K562 (cell line): ENCODE measurements at regions not wholly inside any gene's neighbourhood (a gene's known extent, or its start where the extent isn't known, plus 50 kb on each side); places are given as distances from the start of the nearest gene placed in this dataset.

Source experiments
- ATAC-seq: fragments of 200-7000 bp; cut with Tn5 transposase; 3 replicates; pipeline ENCODE4 v1.9.1; 2020; ENCODE audit warnings: moderate library complexity
- BruUV-seq: library from RNA; stranded (reverse); fragments of 400-500 nt; replicated peaks from 2 replicates; lab custom pipeline; 2021; lab: Mats Ljungman, UMichigan
- CTCF ChIA-PET: fragments of 300-600 bp; formaldehyde crosslinking; extraction: SDS; loops from one replicate; lab custom pipeline; 2021; ENCODE audit warnings: low intra/inter-chr PET ratio; lab: Yijun Ruan, JAX
- POLR2A ChIA-PET: fragments of 300-600, 350-650 bp; sonication (Branson Sonifier 250); formaldehyde crosslinking; extraction: SDS; loops from one replicate; lab custom pipeline; 2021; ENCODE audit warnings: antibody characterized with exemption, inconsistent platforms; lab: Yijun Ruan, JAX
- DNase-seq, 4 experiments: peaks; one replicate each; pipeline versions ENCODE4 v3.0.0 to v3.0.0-alpha.2; 2011 to 2018; ENCODE audit warnings: low spot score in 3 of 4, mixed read lengths in 3 of 4; ENCODE audit errors: extremely low read depth in 1 of 4
- FAIRE-seq: peaks from 2 replicates; lab custom pipeline; 2011; peaks lifted over from hg19 to GRCh38; lab: Jason Lieb, UNC
- H2AFZ ChIP-seq: 2 replicates; pipeline ENCODE4 v1.6.0; 2011; ENCODE audit warnings: low read depth, low read length, control low read depth, inconsistent platforms
- H3K27ac ChIP-seq: fragments of 200-600 bp; 3 replicates; pipeline ENCODE4 v1.8.0; 2011; ENCODE audit warnings: low read depth, mild to moderate bottlenecking, control low read depth, inconsistent platforms, low read length, moderate library complexity, mixed read lengths; ENCODE audit errors: extremely low read depth
- H3K27me3 ChIP-seq, 2 experiments: fragments of 300-600 bp in 1 of 2; 2 replicates in 1 of 2; 3 replicates in 1 of 2; pipeline versions ENCODE4 v1.6.0 to v1.8.0; 2011; ENCODE audit warnings: inconsistent platforms in 2 of 2, low read length in 2 of 2, mild to moderate bottlenecking in 1 of 2, mixed read lengths in 1 of 2, moderate library complexity in 1 of 2; ENCODE audit not compliant: control insufficient read depth in 2 of 2, insufficient read depth in 2 of 2
- H3K36me3 ChIP-seq: fragments of 300-600 bp; 3 replicates; pipeline ENCODE4 v1.8.0; 2011; ENCODE audit warnings: mild to moderate bottlenecking, low read length, inconsistent platforms; ENCODE audit not compliant: control insufficient read depth, insufficient read depth
- H3K4me1 ChIP-seq, 2 experiments: fragments of 200-600 bp in 1 of 2; replicated peaks in 1 of 2; 2 replicates in 1 of 2; 3 replicates in 1 of 2; pipeline versions ENCODE4 v1.5.1 to v1.8.0; 2011; ENCODE audit warnings: inconsistent platforms in 2 of 2, low read length in 2 of 2, mild to moderate bottlenecking in 1 of 2, mixed read lengths in 1 of 2, moderate library complexity in 1 of 2; ENCODE audit not compliant: control insufficient read depth in 2 of 2, insufficient read depth in 2 of 2
- H3K4me2 ChIP-seq: 2 replicates; pipeline ENCODE4 v1.6.1; 2011; ENCODE audit warnings: low read length, control low read depth, inconsistent platforms, mixed read lengths; ENCODE audit not compliant: insufficient read depth
- H3K4me3 ChIP-seq: fragments of 200-600 bp; sonication (generic), shearing (Covaris generic); 2 replicates; pipeline ENCODE4 v1.5.1; 2016; ENCODE audit warnings: control low read depth, inconsistent platforms
- H3K79me2 ChIP-seq: fragments of 200-600 bp; 3 replicates; pipeline ENCODE4 v1.8.0; 2011; ENCODE audit warnings: low read length, inconsistent platforms; ENCODE audit not compliant: control insufficient read depth, insufficient read depth
- H3K9ac ChIP-seq, 2 experiments: 2 replicates each; pipeline versions ENCODE4 v1.6.0 to v1.6.1; 2011; ENCODE audit warnings: low read depth in 2 of 2, low read length in 2 of 2, control low read depth in 1 of 2, inconsistent platforms in 1 of 2, mild to moderate bottlenecking in 1 of 2, mixed read lengths in 1 of 2; ENCODE audit not compliant: insufficient read depth in 1 of 2
- H3K9me1 ChIP-seq: one replicate; pipeline ENCODE4 v1.6.0; 2011; ENCODE audit warnings: inconsistent platforms, mild to moderate bottlenecking, low read length, moderate library complexity; ENCODE audit not compliant: control insufficient read depth, insufficient read depth
- H3K9me3 ChIP-seq: replicated peaks from 2 replicates; pipeline ENCODE4 v1.5.1; 2011; ENCODE audit warnings: low read depth, low read length, inconsistent platforms; ENCODE audit not compliant: control insufficient read depth, insufficient read depth
- H4K20me1 ChIP-seq: replicated peaks from 2 replicates; pipeline ENCODE4 v1.6.1; 2011; ENCODE audit warnings: low read length, inconsistent platforms, mixed read lengths; ENCODE audit not compliant: control insufficient read depth, insufficient read depth
- CEBPG ChIP-seq, 3 experiments: fragments of 200-800 bp in 1 of 3; sonication (Bioruptor generic) in 1 of 3; sonication (generic) in 1 of 3; formaldehyde crosslinking in 1 of 3; IDR thresholded peaks in 2 of 3; conservative IDR thresholded peaks in 1 of 3; 2 replicates each; pipeline versions ENCODE4 v1.6.1 to v1.8.0; 2016 to 2022; ENCODE audit warnings: missing compliant biosample characterization in 2 of 3, missing genetic modification characterization in 2 of 3, mild to moderate bottlenecking in 1 of 3, missing genetic modification reagents in 1 of 3
- CREBBP ChIP-seq: IDR thresholded peaks from one replicate; pipeline ENCODE4 v1.6.1; 2012; ENCODE audit warnings: low read depth, mild to moderate bottlenecking, control low read depth, inconsistent platforms, low read length
- ELF4 ChIP-seq: fragments of 450-650 bp; formaldehyde crosslinking; IDR thresholded peaks from 2 replicates; pipeline ENCODE4 v1.4.0; 2022; ENCODE audit warnings: missing genetic modification characterization
- ERF ChIP-seq: fragments of 450-650 bp; formaldehyde crosslinking; IDR thresholded peaks from 2 replicates; pipeline ENCODE4 v1.4.0; 2020; ENCODE audit warnings: mild to moderate bottlenecking, mixed read lengths
- HDAC1 ChIP-seq, 2 experiments: fragments of 450-650 bp; IDR thresholded peaks; 2 replicates each; pipeline ENCODE4 v1.6.1; 2016 to 2017; ENCODE audit warnings: inconsistent platforms in 1 of 2, mild to moderate bottlenecking in 1 of 2, moderate library complexity in 1 of 2
- KLF13 ChIP-seq: fragments of 450-650 bp; IDR thresholded peaks from 2 replicates; pipeline ENCODE4 v1.6.1; 2016; ENCODE audit warnings: missing genetic modification characterization, low read depth, mild to moderate bottlenecking, missing compliant biosample characterization, moderate library complexity, borderline replicate concordance
- MAFK ChIP-seq: IDR thresholded peaks from 2 replicates; pipeline ENCODE4 v1.6.1; 2011; ENCODE audit warnings: low read length, improper control_type of control experiment
- MITF ChIP-seq: IDR thresholded peaks from 2 replicates; pipeline ENCODE4 v1.6.1; 2014; ENCODE audit warnings: antibody characterized with exemption
- MTF1 ChIP-seq: fragments of 250-450 bp; sonication (Bioruptor Pico); IDR thresholded peaks from 2 replicates; pipeline ENCODE4 v1.9.0; 2021; ENCODE audit warnings: moderate library complexity, mild to moderate bottlenecking, inconsistent platforms, borderline replicate concordance
- MXI1 ChIP-seq: IDR thresholded peaks from 2 replicates; pipeline ENCODE4 v1.6.1; 2011; ENCODE audit warnings: low read depth, mild to moderate bottlenecking, improper control_type of control experiment, low read length
- NFATC3 ChIP-seq: fragments of 450-650 bp; IDR thresholded peaks from 2 replicates; pipeline ENCODE4 v1.6.1; 2017; ENCODE audit warnings: mild to moderate bottlenecking
- RFX1 ChIP-seq: fragments of 450-650 bp; IDR thresholded peaks from 2 replicates; pipeline ENCODE4 v1.6.1; 2016; ENCODE audit warnings: mild to moderate bottlenecking, moderate library complexity
- SMAD2 ChIP-seq: fragments of 150-350 bp; IDR thresholded peaks from 2 replicates; pipeline ENCODE4 v1.6.1; 2014; ENCODE audit warnings: low read depth, mild to moderate bottlenecking, low read length
- USF2 ChIP-seq: sonication (generic); formaldehyde crosslinking; IDR thresholded peaks from 2 replicates; pipeline ENCODE4 v1.5.0; 2020; ENCODE audit warnings: missing genetic modification reagents
- ZKSCAN8 ChIP-seq: fragments of 200-800 bp; sonication (Bioruptor generic); IDR thresholded peaks from 2 replicates; pipeline ENCODE4 v1.6.1; 2016; ENCODE audit warnings: missing genetic modification characterization, missing compliant biosample characterization
- ZNF316 ChIP-seq: fragments of 450-650 bp; IDR thresholded peaks from 2 replicates; pipeline ENCODE4 v1.6.1; 2016
- ZNF41 ChIP-seq: fragments of 250-450 bp; sonication (Bioruptor Pico); conservative IDR thresholded peaks from 2 replicates; pipeline ENCODE4 v1.4.0; 2020; ENCODE audit warnings: mild to moderate bottlenecking
- ZNF57 ChIP-seq: fragments of 450-650 bp; formaldehyde crosslinking; IDR thresholded peaks from 2 replicates; pipeline ENCODE4 v1.4.0; 2020; ENCODE audit warnings: mild to moderate bottlenecking, moderate library complexity
- WGBS: fragments of 100-300 bp; shearing (Covaris generic); methylation state at CpG from one replicate; pipeline ENCODE4 v1.1.6; 2016; ENCODE audit warnings: low coverage, mixed read lengths; ENCODE audit not compliant: insufficient coverage; ENCODE audit errors: missing lambda C conversion rate; 5-methylcytosine and 5-hydroxymethylcytosine counted together
- in situ Hi-C: fragments of 300-500 bp; cut with MboI; formaldehyde crosslinking; loops from 4 replicates; pipeline ENCODE4 v1.15.0; 2018; ENCODE audit warnings: inconsistent platforms, mixed read lengths
- intact Hi-C: fragments of 100-400 bp; cut with micrococcal nuclease; formaldehyde crosslinking; loops from 2 replicates; pipeline ENCODE4 v1.14.2; 2022
- TF ChIP-seq, protein P1 (sequence below): fragments of 250-450 bp; sonication (Bioruptor Pico); IDR thresholded peaks from 2 replicates; pipeline ENCODE4 v1.8.0; 2022; ENCODE audit warnings: inconsistent platforms, mild to moderate bottlenecking, moderate library complexity, borderline replicate concordance
- TF ChIP-seq, protein P2 (sequence below): fragments of 250-450 bp; sonication (Bioruptor Pico); IDR thresholded peaks from 2 replicates; pipeline ENCODE4 v1.8.0; 2022; ENCODE audit warnings: moderate library complexity, mild to moderate bottlenecking, inconsistent platforms

DNA sequence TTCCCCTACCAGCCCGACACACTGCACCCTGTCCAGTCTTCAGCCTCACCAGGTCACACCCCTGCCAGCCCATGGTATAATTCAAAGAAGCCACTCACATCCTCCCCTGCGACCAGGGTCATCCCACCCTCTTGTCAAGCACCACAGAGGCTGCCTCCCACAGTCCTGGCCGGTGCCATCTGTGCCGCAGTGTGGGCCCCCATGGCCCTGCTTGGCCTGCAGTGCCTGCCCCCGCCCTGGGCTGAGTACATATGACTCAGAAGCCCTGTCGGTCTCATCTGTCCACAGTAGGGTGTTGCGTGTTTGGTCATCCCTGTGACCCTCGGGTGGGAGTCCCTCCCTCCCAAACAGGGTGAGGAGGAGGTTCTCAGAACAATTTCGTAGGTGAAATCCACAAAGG, 190.8 kb upstream of the AJAP1 start:
- intact Hi-C loops: no loop called here
- Histone ChIP-seq H3K4me1 (no peaks in the 10 kb centered on the region), H3K79me2 (no peaks in the 10 kb centered on the region)
- POLR2A ChIA-PET: interaction anchor here (0.7 kb wide), 1 partner anchor 573 kb away, joined by 3 read pairs; no protein-coding TSS in a partner anchor
- ATAC-seq (no peak), DNase-seq (no peak)
- TF ChIP-seq, protein P1, sequence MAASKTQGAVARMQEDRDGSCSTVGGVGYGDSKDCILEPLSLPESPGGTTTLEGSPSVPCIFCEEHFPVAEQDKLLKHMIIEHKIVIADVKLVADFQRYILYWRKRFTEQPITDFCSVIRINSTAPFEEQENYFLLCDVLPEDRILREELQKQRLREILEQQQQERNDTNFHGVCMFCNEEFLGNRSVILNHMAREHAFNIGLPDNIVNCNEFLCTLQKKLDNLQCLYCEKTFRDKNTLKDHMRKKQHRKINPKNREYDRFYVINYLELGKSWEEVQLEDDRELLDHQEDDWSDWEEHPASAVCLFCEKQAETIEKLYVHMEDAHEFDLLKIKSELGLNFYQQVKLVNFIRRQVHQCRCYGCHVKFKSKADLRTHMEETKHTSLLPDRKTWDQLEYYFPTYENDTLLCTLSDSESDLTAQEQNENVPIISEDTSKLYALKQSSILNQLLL (CRISPR knock-in tag): no peak
- TF ChIP-seq ZNF316: no peak
- TF ChIP-seq ERF: no peak
- TF ChIP-seq CREBBP: no peak
- no peak for TF ChIP-seq SMAD2
- no peak for TF ChIP-seq MAFK
- TF ChIP-seq MTF1 (CRISPR knock-in tag): no peak
- no peak for TF ChIP-seq USF2
- no peak for TF ChIP-seq CEBPG (CRISPR knock-in tag; IDR thresholded peaks at IDR 0.05)
- TF ChIP-seq CEBPG (tag; conservative IDR thresholded peaks at IDR 0.05 in 1 of 2, IDR thresholded peaks at IDR 0.05 in 1 of 2): no peak
- no peak for TF ChIP-seq ZNF41 (CRISPR knock-in tag)
- TF ChIP-seq HDAC1 (IDR thresholded peaks at IDR 0.05): no peak
- no peak for TF ChIP-seq NFATC3
- TF ChIP-seq ELF4 (CRISPR knock-in tag): no peak
- TF ChIP-seq, protein P2, sequence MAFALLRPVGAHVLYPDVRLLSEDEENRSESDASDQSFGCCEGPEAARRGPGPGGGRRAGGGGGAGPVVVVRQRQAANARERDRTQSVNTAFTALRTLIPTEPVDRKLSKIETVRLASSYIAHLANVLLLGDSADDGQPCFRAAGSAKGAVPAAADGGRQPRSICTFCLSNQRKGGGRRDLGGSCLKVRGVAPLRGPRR: no peak
- no peak for TF ChIP-seq ZNF57 (CRISPR knock-in tag)
- TF ChIP-seq MXI1: no peak
- TF ChIP-seq ZKSCAN8 (CRISPR knock-in tag): no peak
- TF ChIP-seq RFX1: no peak
- TF ChIP-seq MITF: no peak
- no peak for TF ChIP-seq KLF13
- TF ChIP-seq, all 486 proteins: peak for 0
- in situ Hi-C loops: no loop called here
- H3K36me3 ChIP-seq: no peaks in the 10 kb centered on the region
- no peak overlapping the region for H3K9ac ChIP-seq
- CTCF ChIA-PET: no interaction called here
- H3K4me2 ChIP-seq: no peak overlapping the region
- no TSS peak for BruUV-seq
- FAIRE-seq: no peak
- H3K27me3 ChIP-seq: peaks cover 0 to 8% of the 10 kb centered on the region in 2 experiments; a peak in 2 of 5 replicates
- H2AFZ ChIP-seq: no peak overlapping the region
- no peaks in the 10 kb centered on the region; the same call in 1 of the 2 replicates for H4K20me1 ChIP-seq
- no peaks in the 10 kb centered on the region for H3K9me3 ChIP-seq
- no peak overlapping the region for H3K4me3 ChIP-seq
- no peak overlapping the region for H3K27ac ChIP-seq
- no peaks in the 10 kb centered on the region for H3K9me1 ChIP-seq
- 2% methylated on average over 9 of the region's 9 CpGs for WGBS
